GM13976 (cell line): ENCODE measurements at regions not wholly inside any gene's neighbourhood (a gene's known extent, or its start where the extent isn't known, plus 50 kb on each side); places are given as distances from the start of the nearest gene placed in this dataset.

ENCODE experiments used
- DNase-seq: peaks from one replicate; pipeline ENCODE4 v3.0.0; 2012; ENCODE audit warnings: low spot score
- in situ Hi-C: fragments of 300-500 bp; cut with MboI; formaldehyde crosslinking; loops from one replicate; pipeline ENCODE4 v1.12.0; 2022; ENCODE audit warnings: low sequenced_read_pairs, mixed read lengths, inconsistent platforms; ENCODE audit not compliant: unreplicated experiment
- TF ChIP-seq, protein P1 (sequence below): IDR thresholded peaks from 2 replicates; pipeline ENCODE4 v1.5.1; 2012; ENCODE audit warnings: borderline replicate concordance, mild to moderate bottlenecking; ENCODE audit not compliant: insufficient read depth; ENCODE audit errors: extremely low read depth, missing control alignments, control extremely low read depth

DNA sequence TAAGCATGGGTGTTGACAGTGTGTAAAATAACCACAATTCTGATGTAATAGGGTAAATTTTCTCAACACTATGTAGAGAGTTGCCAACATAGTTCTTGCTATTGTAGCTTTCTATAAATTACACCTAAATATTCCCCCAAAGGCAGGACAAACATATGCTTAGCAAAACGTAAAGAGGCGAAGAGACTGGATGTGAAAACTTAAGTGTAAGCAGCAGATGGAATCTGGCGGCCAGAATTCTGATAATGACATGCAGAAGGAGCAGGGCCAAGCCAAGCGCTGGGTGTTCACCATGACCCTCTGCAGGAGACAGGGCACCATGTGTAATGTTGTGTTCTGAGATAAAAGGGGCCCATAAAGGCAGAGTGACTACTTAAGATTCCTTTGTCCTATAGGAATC, 105.2 kb upstream of the ZNF521 start:
- no peak for DNase-seq
- in situ Hi-C loops, result no loop called here
- TF ChIP-seq, protein P1, sequence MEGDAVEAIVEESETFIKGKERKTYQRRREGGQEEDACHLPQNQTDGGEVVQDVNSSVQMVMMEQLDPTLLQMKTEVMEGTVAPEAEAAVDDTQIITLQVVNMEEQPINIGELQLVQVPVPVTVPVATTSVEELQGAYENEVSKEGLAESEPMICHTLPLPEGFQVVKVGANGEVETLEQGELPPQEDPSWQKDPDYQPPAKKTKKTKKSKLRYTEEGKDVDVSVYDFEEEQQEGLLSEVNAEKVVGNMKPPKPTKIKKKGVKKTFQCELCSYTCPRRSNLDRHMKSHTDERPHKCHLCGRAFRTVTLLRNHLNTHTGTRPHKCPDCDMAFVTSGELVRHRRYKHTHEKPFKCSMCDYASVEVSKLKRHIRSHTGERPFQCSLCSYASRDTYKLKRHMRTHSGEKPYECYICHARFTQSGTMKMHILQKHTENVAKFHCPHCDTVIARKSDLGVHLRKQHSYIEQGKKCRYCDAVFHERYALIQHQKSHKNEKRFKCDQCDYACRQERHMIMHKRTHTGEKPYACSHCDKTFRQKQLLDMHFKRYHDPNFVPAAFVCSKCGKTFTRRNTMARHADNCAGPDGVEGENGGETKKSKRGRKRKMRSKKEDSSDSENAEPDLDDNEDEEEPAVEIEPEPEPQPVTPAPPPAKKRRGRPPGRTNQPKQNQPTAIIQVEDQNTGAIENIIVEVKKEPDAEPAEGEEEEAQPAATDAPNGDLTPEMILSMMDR, result no peak

DNA sequence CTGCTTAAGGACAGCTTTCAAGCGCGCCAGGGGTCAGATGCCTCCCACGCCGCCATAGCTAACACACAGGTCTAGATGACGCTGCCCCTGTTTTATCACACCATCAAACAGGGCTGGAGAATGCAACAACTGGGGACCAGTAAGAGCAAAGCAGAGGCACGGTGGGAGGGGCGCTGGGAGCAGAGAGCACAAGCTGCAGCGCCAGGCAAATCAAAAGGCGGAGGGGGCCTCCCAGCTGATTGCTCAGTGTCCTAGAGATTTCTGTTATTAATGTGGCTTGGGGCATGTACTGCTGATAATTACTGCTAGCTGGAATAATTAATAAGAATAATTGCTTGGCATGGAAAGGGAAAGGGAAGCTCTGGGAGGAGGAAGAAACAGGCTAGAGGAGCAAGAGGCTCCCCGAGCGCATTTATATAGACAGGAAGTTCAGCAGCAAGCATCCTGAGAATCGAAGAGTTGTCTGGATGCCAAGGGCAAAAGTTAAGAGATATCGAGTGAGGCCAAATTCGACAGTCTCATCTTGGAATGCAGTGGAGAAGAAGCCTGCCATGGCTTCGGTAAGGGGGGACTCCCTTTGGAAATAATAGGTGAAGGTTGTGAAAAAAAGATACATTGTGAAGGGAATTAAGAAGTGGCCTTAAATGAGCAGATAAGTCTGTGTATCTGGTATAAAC, 104.5 kb upstream of the ZNF521 start:
- DNase-seq, result no peak
- TF ChIP-seq, protein P1, result no peak
- in situ Hi-C loops, result no loop called here

DNA sequence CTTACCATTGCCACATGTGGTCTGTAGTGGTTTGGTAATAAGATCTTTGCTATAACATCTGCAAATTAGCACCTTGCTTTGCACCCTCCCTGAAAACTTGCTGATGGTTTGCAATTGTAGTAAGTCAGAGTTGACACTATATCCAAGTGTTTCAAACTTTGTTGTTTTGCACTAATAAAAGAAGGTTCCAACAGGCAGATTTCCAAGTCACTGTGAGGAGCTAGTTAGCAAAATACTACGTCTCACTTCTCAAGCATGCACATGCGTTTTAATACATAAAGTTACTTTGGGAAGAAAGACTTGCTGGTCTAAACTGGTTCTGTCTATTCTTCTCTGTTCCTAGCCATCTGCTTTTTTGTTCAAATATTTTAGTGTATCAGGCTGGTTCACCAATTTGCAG, 103.7 kb upstream of the ZNF521 start:
- no peak for DNase-seq
- TF ChIP-seq, protein P1, result no peak
- in situ Hi-C loops, result no loop called here

DNA sequence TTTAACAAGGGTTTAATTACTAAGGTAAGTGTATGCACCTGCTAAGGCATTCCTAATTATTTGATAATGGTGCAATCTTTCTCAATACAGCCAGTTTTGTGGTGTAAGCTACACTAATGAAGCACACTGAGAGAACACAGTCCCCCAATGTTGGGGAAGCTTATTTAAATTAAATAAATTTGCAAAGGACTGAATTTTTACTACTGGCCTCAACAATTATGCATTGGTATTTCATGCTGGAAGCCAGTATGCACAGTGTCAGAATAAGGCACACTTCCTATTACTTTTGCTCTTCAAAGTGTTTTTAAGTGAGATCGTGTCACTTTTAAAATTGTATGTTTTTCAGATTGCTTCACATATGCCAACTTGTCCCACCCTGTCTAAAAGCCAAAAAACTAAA, 103.2 kb upstream of the ZNF521 start:
- no peak for DNase-seq
- TF ChIP-seq, protein P1, result no peak
- in situ Hi-C loops, result no loop called here

DNA sequence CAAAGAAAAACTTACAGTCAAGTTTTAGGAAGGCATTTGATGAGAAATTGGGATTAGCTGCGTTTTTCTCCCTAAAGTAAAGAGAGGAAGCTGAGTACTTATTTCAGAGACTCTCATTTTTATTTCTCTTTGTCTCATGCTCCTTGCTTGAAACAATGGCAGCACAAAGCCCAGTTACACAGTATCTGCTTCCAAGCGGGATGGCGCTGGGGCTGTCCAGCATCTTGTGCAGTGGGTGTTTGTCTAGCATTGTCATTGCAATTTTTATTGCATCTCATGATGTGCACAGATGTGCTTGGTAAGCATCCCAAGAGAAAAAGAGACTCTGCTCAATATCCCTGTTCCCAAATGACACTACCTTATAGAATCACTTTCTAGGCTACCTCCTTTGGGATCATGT, 102.8 kb upstream of the ZNF521 start:
- in situ Hi-C loops, result no loop called here
- no peak for DNase-seq
- TF ChIP-seq, protein P1, result no peak

DNA sequence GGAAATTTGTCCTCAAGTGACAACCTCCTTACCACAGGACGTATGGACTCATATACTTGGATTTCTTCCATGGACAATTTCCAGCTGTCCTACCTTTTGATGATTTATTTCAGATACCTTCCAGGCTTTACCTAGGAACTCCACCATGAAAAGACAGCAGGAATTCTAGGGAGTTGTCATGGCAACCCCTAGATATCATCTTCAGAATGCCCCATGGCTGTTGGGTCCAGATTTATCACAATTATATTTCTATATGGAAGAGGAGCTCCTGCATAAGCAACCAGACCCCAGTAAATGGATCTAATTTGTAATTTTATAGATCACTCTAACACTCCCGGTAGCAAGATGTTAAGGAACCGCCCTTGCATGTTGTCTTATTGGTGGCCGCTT, 102.3 kb upstream of the ZNF521 start:
- TF ChIP-seq, protein P1, result no peak
- DNase-seq, result no peak
- in situ Hi-C loops, result no loop called here
